ENCODE measurements at regions not wholly inside any gene's neighbourhood (a gene's known extent, or its start where the extent isn't known, plus 50 kb on each side); places are given as distances from the start of the nearest gene placed in this dataset.

DNA sequence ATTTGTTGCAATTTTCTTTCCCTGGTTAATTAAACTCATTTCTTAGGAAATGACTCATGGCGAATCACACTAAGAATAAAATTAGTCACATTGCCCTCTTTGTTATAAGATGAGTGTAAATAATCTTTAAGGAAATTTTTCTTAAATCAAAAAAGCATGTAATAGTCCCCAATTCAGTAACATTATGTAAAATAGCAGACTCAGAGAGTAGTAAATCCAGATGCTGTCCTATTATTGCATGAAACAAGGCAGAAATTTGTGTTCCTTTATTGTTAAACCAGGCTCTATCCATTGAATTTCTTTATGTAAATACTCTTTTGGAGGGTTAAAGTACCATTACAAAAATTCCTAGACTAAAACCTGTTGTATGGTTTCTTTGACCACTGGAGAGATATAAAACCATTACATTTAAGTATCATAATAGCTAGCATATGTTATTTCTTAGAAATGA is 154.5 kb upstream of the C1orf87 start:
- ChIA-PET POLR2A (no interaction called here), CTCF (no interaction called here)
- no peak for DNase-seq (ENCODE audit: extremely low spot score)
- TF ChIP-seq, protein P1, sequence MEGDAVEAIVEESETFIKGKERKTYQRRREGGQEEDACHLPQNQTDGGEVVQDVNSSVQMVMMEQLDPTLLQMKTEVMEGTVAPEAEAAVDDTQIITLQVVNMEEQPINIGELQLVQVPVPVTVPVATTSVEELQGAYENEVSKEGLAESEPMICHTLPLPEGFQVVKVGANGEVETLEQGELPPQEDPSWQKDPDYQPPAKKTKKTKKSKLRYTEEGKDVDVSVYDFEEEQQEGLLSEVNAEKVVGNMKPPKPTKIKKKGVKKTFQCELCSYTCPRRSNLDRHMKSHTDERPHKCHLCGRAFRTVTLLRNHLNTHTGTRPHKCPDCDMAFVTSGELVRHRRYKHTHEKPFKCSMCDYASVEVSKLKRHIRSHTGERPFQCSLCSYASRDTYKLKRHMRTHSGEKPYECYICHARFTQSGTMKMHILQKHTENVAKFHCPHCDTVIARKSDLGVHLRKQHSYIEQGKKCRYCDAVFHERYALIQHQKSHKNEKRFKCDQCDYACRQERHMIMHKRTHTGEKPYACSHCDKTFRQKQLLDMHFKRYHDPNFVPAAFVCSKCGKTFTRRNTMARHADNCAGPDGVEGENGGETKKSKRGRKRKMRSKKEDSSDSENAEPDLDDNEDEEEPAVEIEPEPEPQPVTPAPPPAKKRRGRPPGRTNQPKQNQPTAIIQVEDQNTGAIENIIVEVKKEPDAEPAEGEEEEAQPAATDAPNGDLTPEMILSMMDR (IDR thresholded peaks at IDR 0.05; ENCODE audit: control extremely low read depth, extremely low read depth, low read depth, missing control alignments), result no peak

DNA sequence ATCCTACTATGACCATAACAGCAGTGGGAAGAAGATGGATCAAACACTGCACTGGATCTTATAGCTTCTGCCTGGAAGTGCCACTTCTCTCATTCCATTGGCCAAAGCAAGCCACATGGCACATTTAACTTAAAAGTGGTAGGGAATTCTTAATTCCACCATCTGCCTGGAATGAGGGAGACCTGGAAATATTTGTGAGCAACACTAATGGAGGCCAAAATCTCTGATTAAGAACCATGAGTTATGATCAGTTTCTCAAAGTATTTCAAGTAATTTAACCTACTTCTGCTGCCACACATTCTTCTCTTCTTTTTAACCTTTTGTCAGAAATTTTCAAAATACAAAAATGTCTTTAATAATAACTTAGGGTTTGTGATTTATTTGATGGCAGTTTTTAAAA is 154.0 kb upstream of the C1orf87 start:
- DNase-seq (ENCODE audit: extremely low spot score), result no peak
- ChIA-PET POLR2A (no interaction called here), CTCF (no interaction called here)
- TF ChIP-seq, protein P1 (IDR thresholded peaks at IDR 0.05; ENCODE audit: control extremely low read depth, extremely low read depth, low read depth, missing control alignments), result no peak

DNA sequence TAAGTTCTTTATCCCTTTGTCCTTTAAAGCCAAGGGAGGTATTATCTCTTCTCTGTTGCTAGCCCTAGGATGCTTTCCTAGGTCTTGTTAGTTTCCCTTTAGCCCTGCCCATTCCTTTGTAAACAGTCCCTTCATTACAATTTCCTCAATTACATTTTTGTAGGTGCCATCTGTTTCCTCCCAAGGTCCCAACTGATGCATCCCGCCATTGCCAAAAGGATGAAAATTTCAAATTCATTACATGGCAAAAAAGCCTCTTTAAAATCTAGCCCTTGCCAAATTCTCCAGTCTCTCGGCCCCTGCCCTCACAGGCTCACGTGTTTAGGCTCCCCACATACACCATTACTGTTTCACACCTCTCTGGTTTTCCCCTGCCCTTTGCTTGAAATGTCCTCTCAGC is 151.9 kb upstream of the C1orf87 start:
- CTCF ChIA-PET, result interaction anchor here (1.3 kb wide), 1 partner anchor 9 kb away, joined by 3 read pairs; no protein-coding TSS in a partner anchor
- POLR2A ChIA-PET, result no interaction called here
- TF ChIP-seq, protein P1 (IDR thresholded peaks at IDR 0.05; ENCODE audit: control extremely low read depth, extremely low read depth, low read depth, missing control alignments), result no peak
- DNase-seq (ENCODE audit: extremely low spot score), result no peak

DNA sequence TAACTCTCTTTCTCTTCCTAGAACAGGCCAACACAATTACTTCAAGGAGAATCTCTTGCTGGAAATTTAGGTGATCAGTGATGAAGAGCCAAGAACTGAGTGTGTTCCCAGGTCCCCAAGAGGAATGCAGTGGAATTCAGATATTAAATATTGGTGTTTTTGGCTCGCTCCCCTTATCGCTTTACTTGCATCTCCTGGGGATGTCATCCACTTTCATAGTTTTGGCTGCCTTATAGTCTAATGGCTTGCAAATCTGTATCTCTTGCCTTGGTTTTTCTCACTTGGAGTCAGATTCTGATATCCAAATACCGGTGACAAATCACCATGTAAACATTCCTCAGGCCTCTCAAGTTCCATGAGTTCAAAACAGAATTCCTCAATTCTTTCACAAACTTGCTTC is 151.0 kb upstream of the C1orf87 start:
- CTCF ChIA-PET, result no interaction called here
- TF ChIP-seq, protein P1 (IDR thresholded peaks at IDR 0.05; ENCODE audit: control extremely low read depth, extremely low read depth, low read depth, missing control alignments), result no peak
- POLR2A ChIA-PET, result no interaction called here
- DNase-seq (ENCODE audit: extremely low spot score), result no peak

DNA sequence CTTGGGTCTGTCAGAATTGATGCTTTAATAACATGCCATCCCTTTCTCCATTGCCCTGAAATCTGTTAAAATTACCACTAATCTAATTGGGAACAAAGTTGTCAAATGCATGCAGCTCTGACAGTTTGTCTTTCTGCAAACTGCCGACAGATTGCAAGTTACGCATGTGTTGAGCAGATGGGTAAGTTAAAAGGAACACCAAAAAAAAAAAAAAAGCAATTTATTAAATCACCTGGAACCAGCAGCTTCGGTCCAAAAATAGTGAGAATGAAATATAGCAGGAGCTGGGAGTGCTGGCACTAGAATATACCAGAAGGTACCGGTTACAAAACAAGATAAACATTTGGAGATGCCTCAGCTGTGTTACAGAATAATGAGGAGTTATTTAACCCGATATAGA is 149.6 kb upstream of the C1orf87 start:
- ChIA-PET POLR2A (no interaction called here), CTCF (no interaction called here)

DNA sequence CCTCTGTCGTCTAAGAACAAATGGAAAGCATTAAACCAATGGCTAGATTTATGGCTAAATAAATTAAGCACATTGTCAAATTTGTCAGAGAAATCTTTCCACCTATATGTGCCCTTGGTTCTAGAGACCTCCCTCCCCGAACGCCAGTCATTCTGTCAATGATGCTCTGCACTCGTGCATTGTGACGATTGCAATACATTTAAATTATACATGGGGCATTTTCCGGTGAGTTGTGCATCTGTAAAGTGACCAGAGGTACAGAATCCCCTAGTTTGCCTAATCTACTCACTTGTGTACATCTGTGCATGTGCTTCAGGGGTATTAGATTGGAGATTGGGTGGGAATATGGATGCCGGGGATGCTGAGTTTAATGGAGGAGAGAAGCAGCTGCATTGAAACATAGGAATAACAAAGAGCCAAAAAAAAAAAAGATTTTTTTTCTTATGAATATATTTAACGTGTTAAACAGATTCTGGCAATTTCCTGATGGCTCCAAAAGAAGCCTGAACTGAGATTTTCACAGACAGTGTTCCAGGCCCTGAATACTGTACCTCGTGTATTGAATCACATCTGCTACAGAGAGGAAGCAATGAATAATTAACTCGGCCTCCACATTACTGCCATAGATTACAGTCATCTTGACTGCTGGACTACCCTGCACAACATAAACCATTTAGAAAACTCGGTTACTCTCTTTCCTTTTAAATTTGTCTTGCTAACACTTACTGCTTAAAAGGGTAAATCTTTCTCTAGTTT is 149.0 kb upstream of the C1orf87 start:
- no peak for DNase-seq (ENCODE audit: extremely low spot score)
- TF ChIP-seq, protein P1 (IDR thresholded peaks at IDR 0.05; ENCODE audit: control extremely low read depth, extremely low read depth, low read depth, missing control alignments), result no peak
- CTCF ChIA-PET, result no interaction called here
- POLR2A ChIA-PET, result no interaction called here

More for the DNA sequence above, 149.6 kb upstream of the C1orf87 start:
- no peak for DNase-seq (ENCODE audit: extremely low spot score)
- TF ChIP-seq, protein P1 (IDR thresholded peaks at IDR 0.05; ENCODE audit: control extremely low read depth, extremely low read depth, low read depth, missing control alignments), result no peak
